ENCODE measurements at regions not wholly inside any gene's neighbourhood (a gene's known extent, or its start where the extent isn't known, plus 50 kb on each side); places are given as distances from the start of the nearest gene placed in this dataset.

- TF ChIP-seq, protein P1, sequence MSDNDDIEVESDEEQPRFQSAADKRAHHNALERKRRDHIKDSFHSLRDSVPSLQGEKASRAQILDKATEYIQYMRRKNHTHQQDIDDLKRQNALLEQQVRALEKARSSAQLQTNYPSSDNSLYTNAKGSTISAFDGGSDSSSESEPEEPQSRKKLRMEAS (IDR thresholded peaks at IDR 0.05; ENCODE audit: insufficient read depth, insufficient read length), result no peak
- no peak for TF ChIP-seq POLR2A (IDR thresholded peaks at IDR 0.05; ENCODE audit: low read depth, low read length)
- TF ChIP-seq, protein P2, sequence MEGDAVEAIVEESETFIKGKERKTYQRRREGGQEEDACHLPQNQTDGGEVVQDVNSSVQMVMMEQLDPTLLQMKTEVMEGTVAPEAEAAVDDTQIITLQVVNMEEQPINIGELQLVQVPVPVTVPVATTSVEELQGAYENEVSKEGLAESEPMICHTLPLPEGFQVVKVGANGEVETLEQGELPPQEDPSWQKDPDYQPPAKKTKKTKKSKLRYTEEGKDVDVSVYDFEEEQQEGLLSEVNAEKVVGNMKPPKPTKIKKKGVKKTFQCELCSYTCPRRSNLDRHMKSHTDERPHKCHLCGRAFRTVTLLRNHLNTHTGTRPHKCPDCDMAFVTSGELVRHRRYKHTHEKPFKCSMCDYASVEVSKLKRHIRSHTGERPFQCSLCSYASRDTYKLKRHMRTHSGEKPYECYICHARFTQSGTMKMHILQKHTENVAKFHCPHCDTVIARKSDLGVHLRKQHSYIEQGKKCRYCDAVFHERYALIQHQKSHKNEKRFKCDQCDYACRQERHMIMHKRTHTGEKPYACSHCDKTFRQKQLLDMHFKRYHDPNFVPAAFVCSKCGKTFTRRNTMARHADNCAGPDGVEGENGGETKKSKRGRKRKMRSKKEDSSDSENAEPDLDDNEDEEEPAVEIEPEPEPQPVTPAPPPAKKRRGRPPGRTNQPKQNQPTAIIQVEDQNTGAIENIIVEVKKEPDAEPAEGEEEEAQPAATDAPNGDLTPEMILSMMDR (IDR thresholded peaks at IDR 0.05; ENCODE audit: extremely low read depth in 1 of 2, insufficient read depth in 1 of 2, low read depth in 1 of 2, low read length in 2 of 2), result no peak
- TF ChIP-seq MYC (IDR thresholded peaks at IDR 0.05; ENCODE audit: low read depth, low read length), result no peak
- no peak for TF ChIP-seq EZH2 (IDR thresholded peaks at IDR 0.05; ENCODE audit: borderline replicate concordance, low read depth, low read length, severe bottlenecking)
These were observed 96.2 kb downstream of the OTOR start for GRCh38 chr20:16844406-16844805.
